ENCODE measurements at regions not wholly inside any gene's neighbourhood (a gene's known extent, or its start where the extent isn't known, plus 50 kb on each side); places are given as distances from the start of the nearest gene placed in this dataset.

DNA sequence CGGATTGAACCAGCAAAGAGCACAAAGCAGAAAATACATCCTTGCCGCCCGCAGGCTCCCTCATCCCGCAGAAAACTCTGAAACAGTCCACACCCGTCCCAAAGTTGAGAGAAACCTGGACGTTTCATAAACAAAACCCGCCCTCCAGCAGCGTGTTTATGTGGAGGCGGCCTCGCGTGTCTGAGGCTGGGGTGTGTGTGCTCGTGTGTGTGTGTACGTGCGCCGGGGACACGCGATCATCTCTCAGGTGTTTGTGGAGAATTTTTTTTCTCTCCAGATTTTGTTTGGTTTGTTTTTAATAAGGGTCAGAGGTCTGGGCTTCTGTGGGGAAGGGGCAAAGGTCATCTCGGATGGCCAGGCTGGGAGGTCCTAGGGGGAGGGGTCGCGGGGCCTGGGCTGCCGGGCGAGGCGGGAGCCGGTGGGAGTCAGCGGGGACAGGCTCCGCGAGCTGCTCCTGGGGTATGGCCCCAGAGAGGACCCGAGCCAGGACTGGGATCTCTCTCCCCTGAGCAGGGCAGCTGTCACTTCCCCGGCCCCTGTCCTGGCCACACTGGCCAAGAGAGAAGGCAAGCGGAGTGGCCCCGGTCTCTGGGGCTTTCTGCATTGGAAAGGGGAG, 206.4 kb downstream of the C9orf50 start:
- TF ChIP-seq, protein P1, sequence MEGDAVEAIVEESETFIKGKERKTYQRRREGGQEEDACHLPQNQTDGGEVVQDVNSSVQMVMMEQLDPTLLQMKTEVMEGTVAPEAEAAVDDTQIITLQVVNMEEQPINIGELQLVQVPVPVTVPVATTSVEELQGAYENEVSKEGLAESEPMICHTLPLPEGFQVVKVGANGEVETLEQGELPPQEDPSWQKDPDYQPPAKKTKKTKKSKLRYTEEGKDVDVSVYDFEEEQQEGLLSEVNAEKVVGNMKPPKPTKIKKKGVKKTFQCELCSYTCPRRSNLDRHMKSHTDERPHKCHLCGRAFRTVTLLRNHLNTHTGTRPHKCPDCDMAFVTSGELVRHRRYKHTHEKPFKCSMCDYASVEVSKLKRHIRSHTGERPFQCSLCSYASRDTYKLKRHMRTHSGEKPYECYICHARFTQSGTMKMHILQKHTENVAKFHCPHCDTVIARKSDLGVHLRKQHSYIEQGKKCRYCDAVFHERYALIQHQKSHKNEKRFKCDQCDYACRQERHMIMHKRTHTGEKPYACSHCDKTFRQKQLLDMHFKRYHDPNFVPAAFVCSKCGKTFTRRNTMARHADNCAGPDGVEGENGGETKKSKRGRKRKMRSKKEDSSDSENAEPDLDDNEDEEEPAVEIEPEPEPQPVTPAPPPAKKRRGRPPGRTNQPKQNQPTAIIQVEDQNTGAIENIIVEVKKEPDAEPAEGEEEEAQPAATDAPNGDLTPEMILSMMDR (IDR thresholded peaks at IDR 0.05 in 8 of 11, conservative IDR thresholded peaks at IDR 0.05 in 3 of 11), result no peak
- TF ChIP-seq POLR2AphosphoS5 (IDR thresholded peaks at IDR 0.05), result no peak
